GM21367 (cell line): ENCODE measurements at regions not wholly inside any gene's neighbourhood (a gene's known extent, or its start where the extent isn't known, plus 50 kb on each side); places are given as distances from the start of the nearest gene placed in this dataset.

Source experiments
- ATAC-seq: cut with Tn5 transposase; IDR thresholded peaks from one replicate; pipeline ENCODE4 v1.9.1; 2021; ENCODE audit not compliant: unreplicated experiment

DNA sequence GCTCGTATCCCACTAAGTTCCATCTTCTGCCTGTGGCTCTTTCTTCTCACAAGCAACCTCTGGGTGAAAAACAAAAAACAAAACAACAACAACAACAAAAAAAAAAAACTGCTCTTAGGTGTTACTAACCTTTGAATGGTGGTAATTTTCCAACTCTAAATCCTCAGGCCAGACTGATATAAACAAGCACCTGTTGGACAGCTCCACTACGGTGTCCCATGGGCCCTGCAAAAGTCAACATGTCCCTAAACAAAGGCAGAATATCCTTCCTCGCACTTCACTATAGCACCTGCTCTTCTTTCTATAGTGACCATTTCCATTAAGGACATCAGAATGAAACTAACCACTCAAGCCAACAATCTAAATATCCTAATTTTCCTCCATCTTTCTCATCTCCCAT lies 54.6 kb upstream of the PARM1 start:
- no peak for ATAC-seq

- no peak for ATAC-seq
These were observed 57.5 kb upstream of the PARM1 start for GRCh38 chr4:74875451-74875850.

DNA sequence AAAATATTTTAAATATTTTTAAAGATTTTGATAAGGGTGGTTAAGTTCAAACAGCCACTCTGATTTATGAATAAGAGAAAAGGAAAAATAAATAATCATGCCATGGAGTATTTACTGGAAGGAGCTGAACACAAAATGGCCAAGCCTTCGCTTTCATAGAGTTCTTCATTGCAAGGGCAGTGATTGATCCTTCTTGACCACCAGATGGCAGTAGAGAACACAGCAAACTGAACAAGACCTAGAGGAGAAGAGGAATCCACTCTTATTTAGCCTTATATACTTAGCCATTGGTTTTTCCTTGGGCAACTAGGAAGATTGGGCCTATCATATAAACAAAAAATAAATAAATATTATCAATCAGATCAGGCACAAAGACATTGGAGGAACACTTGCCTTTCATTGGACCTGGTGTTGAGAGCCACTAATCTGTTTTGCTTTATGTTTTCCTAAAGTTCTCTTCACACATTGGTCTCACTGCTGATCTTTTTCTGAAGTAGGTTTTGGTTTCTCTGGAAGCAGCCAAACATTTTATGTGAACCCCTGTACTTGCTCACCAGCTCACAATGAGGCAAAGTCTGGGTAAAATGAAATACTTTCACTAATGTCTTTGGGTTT lies 58.1 kb upstream of the PARM1 start:
- ATAC-seq, result peak; percentile 74

- ATAC-seq, result peak; percentile 92
These were observed 59.2 kb upstream of the PARM1 start for GRCh38 chr4:74873545-74874301.

DNA sequence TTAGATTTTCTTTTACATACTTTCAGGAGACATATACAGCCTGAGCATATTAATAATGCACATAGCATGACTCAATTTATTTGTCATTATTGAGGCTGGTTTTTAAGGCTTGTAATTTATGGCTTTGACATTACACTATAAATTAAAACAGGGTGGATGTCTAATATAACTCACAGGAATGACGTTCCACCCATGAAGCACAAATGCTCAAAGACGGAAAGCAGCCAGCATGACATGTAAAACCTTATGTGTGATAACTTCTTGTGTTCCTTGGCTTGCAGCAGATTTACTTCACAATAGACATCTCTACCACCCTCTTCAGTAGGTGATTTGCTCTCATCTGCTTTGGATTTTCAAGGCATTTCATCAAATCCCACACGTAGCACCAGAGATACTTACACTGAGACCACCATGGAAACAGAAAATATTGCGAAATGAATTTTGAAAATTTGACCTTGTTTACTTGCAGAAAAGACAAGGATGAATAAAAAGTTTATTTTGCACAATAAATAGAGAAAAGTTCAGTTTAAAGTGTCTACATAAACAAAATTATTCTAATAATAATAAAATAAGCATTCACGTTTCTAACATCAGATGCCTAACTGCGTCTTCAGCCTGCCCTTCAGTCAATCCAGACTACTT lies 64.7 kb upstream of the BTC start:
- ATAC-seq, result no peak

DNA sequence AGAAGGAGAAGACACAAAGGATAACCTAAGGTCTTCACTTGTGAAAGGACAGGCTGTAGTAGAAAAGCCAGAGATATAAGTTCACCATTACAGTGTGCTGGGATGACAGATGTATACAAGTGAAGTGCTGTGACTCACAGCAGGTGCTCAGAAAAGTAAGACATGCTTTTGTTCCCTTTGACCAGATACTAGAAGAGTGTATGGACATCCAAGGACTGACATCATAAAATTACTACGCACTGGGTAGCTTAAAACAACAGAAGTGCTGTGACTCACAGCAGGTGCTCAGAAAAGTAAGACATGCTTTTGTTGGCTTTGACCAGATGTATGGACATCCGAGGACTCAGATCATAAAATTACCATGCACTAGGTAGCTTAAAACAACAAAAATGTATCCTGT lies 61.6 kb upstream of the BTC start:
- ATAC-seq, result no peak

- no peak for ATAC-seq
These were observed 54.5 kb upstream of the BTC start for GRCh38 chr4:74848774-74849173.

DNA sequence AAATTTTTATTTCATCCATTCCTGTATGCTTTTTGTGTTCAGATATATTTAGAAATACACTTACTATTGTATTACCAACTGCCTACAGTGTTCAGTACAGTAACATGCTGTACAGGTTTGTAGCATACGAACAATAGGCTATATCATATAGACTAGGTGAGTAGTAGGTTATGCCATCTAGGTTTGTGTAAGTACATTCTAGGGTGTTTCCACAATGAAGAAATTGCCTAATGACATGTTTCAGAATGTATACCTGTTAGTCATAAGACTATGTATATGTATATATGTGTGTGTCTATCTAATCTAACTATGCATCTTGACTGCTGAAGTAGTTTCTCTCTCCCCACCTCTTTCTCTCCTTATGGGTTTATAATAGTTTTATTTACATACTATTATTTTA lies 51.5 kb upstream of the BTC start:
- ATAC-seq, result no peak
